ENCODE measurements at regions not wholly inside any gene's neighbourhood (a gene's known extent, or its start where the extent isn't known, plus 50 kb on each side); places are given as distances from the start of the nearest gene placed in this dataset.

GRCh38 chr16:24414534-24414933 lies 124.8 kb upstream of the RBBP6 start:
- Histone ChIP-seq H3K9me3 (peaks cover 4% of the 10 kb centered on the region), H3K27ac (no peak overlapping the region), H3K4me1 (no peaks in the 10 kb centered on the region), H3K36me3 (no peaks in the 10 kb centered on the region), H3K27me3 (no peaks in the 10 kb centered on the region), H3K4me3 (no peak overlapping the region)
- TF ChIP-seq CTCF (IDR thresholded peaks at IDR 0.05), result no peak
- TF ChIP-seq POLR2A (IDR thresholded peaks at IDR 0.05), result no peak
- no peak for TF ChIP-seq POLR2AphosphoS5 (IDR thresholded peaks at IDR 0.05)
- no peak for TF ChIP-seq EP300 (IDR thresholded peaks at IDR 0.05)
- WGBS, result 58% methylated on average over 3 of the region's 3 CpGs
- DNase-seq (ENCODE audit: low spot score in 2 of 2), result no peak

GRCh38 chr16:24418733-24419132 lies 120.6 kb upstream of the RBBP6 start:
- Histone ChIP-seq H3K36me3 (no peaks in the 10 kb centered on the region), H3K4me3 (no peak overlapping the region), H3K4me1 (no peaks in the 10 kb centered on the region), H3K9me3 (peaks cover 4% of the 10 kb centered on the region), H3K27me3 (no peaks in the 10 kb centered on the region), H3K27ac (no peak overlapping the region)
- 53% methylated on average over 3 of the region's 3 CpGs for WGBS
- DNase-seq (ENCODE audit: low spot score in 2 of 2), result no peak
- TF ChIP-seq POLR2AphosphoS5 (IDR thresholded peaks at IDR 0.05), result no peak
- TF ChIP-seq EP300 (IDR thresholded peaks at IDR 0.05), result no peak
- TF ChIP-seq CTCF (IDR thresholded peaks at IDR 0.05), result no peak
- no peak for TF ChIP-seq POLR2A (IDR thresholded peaks at IDR 0.05)

- no peaks in the 10 kb centered on the region for H3K9me3 ChIP-seq
- WGBS, result 88% methylated on average over 4 of the region's 4 CpGs
- H3K4me3 ChIP-seq, result no peak overlapping the region
- no peak for TF ChIP-seq CTCF (IDR thresholded peaks at IDR 0.05)
- no peak for TF ChIP-seq POLR2A (IDR thresholded peaks at IDR 0.05)
- no peak for TF ChIP-seq POLR2AphosphoS5 (IDR thresholded peaks at IDR 0.05)
- no peak for TF ChIP-seq EP300 (IDR thresholded peaks at IDR 0.05)
- no peak for DNase-seq (ENCODE audit: low spot score in 2 of 2)
- no peaks in the 10 kb centered on the region for H3K4me1 ChIP-seq
- H3K27me3 ChIP-seq, result no peaks in the 10 kb centered on the region
- H3K36me3 ChIP-seq, result no peaks in the 10 kb centered on the region
- no peak overlapping the region for H3K27ac ChIP-seq
These were observed 116.1 kb upstream of the RBBP6 start for GRCh38 chr16:24423312-24423711.

- Histone ChIP-seq H3K27ac (no peak overlapping the region), H3K4me1 (no peaks in the 10 kb centered on the region), H3K9me3 (no peaks in the 10 kb centered on the region), H3K27me3 (no peaks in the 10 kb centered on the region), H3K4me3 (no peak overlapping the region), H3K36me3 (no peaks in the 10 kb centered on the region)
- DNase-seq (ENCODE audit: low spot score in 2 of 2), result no peak
- TF ChIP-seq POLR2A (IDR thresholded peaks at IDR 0.05) (no peak), POLR2AphosphoS5 (IDR thresholded peaks at IDR 0.05) (no peak), EP300 (IDR thresholded peaks at IDR 0.05) (no peak), CTCF (IDR thresholded peaks at IDR 0.05) (no peak)
- 90% methylated on average over 3 of the region's 3 CpGs for WGBS
These were observed 115.0 kb upstream of the RBBP6 start for GRCh38 chr16:24424364-24424763.

GRCh38 chr16:24427840-24428239 lies 111.5 kb upstream of the RBBP6 start:
- Histone ChIP-seq H3K27me3 (no peaks in the 10 kb centered on the region), H3K9me3 (no peaks in the 10 kb centered on the region), H3K27ac (no peak overlapping the region), H3K36me3 (no peaks in the 10 kb centered on the region), H3K4me3 (no peak overlapping the region), H3K4me1 (no peaks in the 10 kb centered on the region)
- TF ChIP-seq POLR2A (IDR thresholded peaks at IDR 0.05) (no peak), POLR2AphosphoS5 (IDR thresholded peaks at IDR 0.05) (no peak), CTCF (IDR thresholded peaks at IDR 0.05) (no peak), EP300 (IDR thresholded peaks at IDR 0.05) (no peak)
- DNase-seq (ENCODE audit: low spot score in 2 of 2), result no peak
- 80% methylated on average over 2 of the region's 2 CpGs for WGBS

All from suprapubic skin (tissue), 4 donors.